Mucosa of stomach (tissue), 1 donor: ENCODE measurements at regions not wholly inside any gene's neighbourhood (a gene's known extent, or its start where the extent isn't known, plus 50 kb on each side); places are given as distances from the start of the nearest gene placed in this dataset.
A peak's percentile ranks its signal among the peaks of the same experiment; 100 is the strongest.

Experiments used
- H3K27me3 ChIP-seq: one replicate; pipeline ENCODE4 v1.7.0; 2013; ENCODE audit warnings: mild to moderate bottlenecking, low read length; ENCODE audit not compliant: control insufficient read depth, insufficient read depth
- H3K36me3 ChIP-seq: one replicate; pipeline ENCODE4 v1.7.0; 2013; ENCODE audit warnings: low read length; ENCODE audit not compliant: control insufficient read depth, insufficient read depth
- H3K4me1 ChIP-seq: one replicate; pipeline ENCODE4 v1.7.0; 2013; ENCODE audit warnings: mild to moderate bottlenecking, low read length; ENCODE audit not compliant: control insufficient read depth, insufficient read depth
- H3K4me3 ChIP-seq: one replicate; pipeline ENCODE4 v1.7.0; 2013; ENCODE audit warnings: low read length
- H3K9ac ChIP-seq: one replicate; pipeline ENCODE4 v1.7.0; 2013; ENCODE audit warnings: mild to moderate bottlenecking, low read length, moderate library complexity
- H3K9me3 ChIP-seq: one replicate; pipeline ENCODE4 v1.7.0; 2013; ENCODE audit warnings: mild to moderate bottlenecking, low read length, moderate library complexity; ENCODE audit not compliant: control insufficient read depth
- donor health status: Pancreatic carcinoma.

GRCh38 chr18:31233621-31234275 lies 71.1 kb upstream of the DSC1 start:
- no peaks in the 10 kb centered on the region for H3K27me3 ChIP-seq
- H3K36me3 ChIP-seq, result no peaks in the 10 kb centered on the region
- peaks cover 10% of the 10 kb centered on the region for H3K4me1 ChIP-seq
- no peak overlapping the region for H3K4me3 ChIP-seq
- no peaks in the 10 kb centered on the region for H3K9me3 ChIP-seq
- H3K9ac ChIP-seq, result no peak overlapping the region

- Histone ChIP-seq H3K27me3 (no peaks in the 10 kb centered on the region), H3K9ac (no peak overlapping the region), H3K4me3 (no peak overlapping the region), H3K4me1 (peaks cover 10% of the 10 kb centered on the region), H3K36me3 (no peaks in the 10 kb centered on the region), H3K9me3 (no peaks in the 10 kb centered on the region)
Measured at GRCh38 chr18:31235856-31236255, 73.2 kb upstream of the DSC1 start.

- Histone ChIP-seq H3K9me3 (no peaks in the 10 kb centered on the region), H3K9ac (no peak overlapping the region), H3K4me1 (peaks cover 18% of the 10 kb centered on the region), H3K4me3 (no peak overlapping the region), H3K36me3 (no peaks in the 10 kb centered on the region), H3K27me3 (no peaks in the 10 kb centered on the region)
Measured at GRCh38 chr18:31237142-31237541, 74.5 kb upstream of the DSC1 start.

- H3K4me1 ChIP-seq, result peaks cover 40% of the 10 kb centered on the region
- no peak overlapping the region for H3K4me3 ChIP-seq
- no peaks in the 10 kb centered on the region for H3K27me3 ChIP-seq
- no peaks in the 10 kb centered on the region for H3K9me3 ChIP-seq
- no peak overlapping the region for H3K9ac ChIP-seq
- H3K36me3 ChIP-seq, result no peaks in the 10 kb centered on the region
Measured at GRCh38 chr18:31241425-31241824, 76.5 kb upstream of the DSG1 start.

GRCh38 chr18:31241900-31242409 lies 76.0 kb upstream of the DSG1 start:
- no peaks in the 10 kb centered on the region for H3K36me3 ChIP-seq
- peaks cover 40% of the 10 kb centered on the region for H3K4me1 ChIP-seq
- no peaks in the 10 kb centered on the region for H3K9me3 ChIP-seq
- H3K4me3 ChIP-seq, result no peak overlapping the region
- no peak overlapping the region for H3K9ac ChIP-seq
- H3K27me3 ChIP-seq, result no peaks in the 10 kb centered on the region

GRCh38 chr18:31243740-31244512 lies 74.0 kb upstream of the DSG1 start:
- no peak overlapping the region for H3K4me3 ChIP-seq
- H3K9me3 ChIP-seq, result no peaks in the 10 kb centered on the region
- H3K4me1 ChIP-seq, result peaks cover 40% of the 10 kb centered on the region
- H3K27me3 ChIP-seq, result no peaks in the 10 kb centered on the region
- no peaks in the 10 kb centered on the region for H3K36me3 ChIP-seq
- no peak overlapping the region for H3K9ac ChIP-seq

- H3K27me3 ChIP-seq, result no peaks in the 10 kb centered on the region
- no peak overlapping the region for H3K4me3 ChIP-seq
- no peaks in the 10 kb centered on the region for H3K9me3 ChIP-seq
- peak overlapping the region; percentile 41 for H3K9ac ChIP-seq
- H3K36me3 ChIP-seq, result no peaks in the 10 kb centered on the region
- H3K4me1 ChIP-seq, result peaks cover 40% of the 10 kb centered on the region
Measured at GRCh38 chr18:31244771-31245394, 73.1 kb upstream of the DSG1 start.

GRCh38 chr18:31245820-31246219 lies 72.1 kb upstream of the DSG1 start:
- Histone ChIP-seq H3K36me3 (no peaks in the 10 kb centered on the region), H3K4me1 (peaks cover 40% of the 10 kb centered on the region), H3K9me3 (no peaks in the 10 kb centered on the region), H3K4me3 (no peak overlapping the region), H3K9ac (no peak overlapping the region), H3K27me3 (no peaks in the 10 kb centered on the region)

- no peaks in the 10 kb centered on the region for H3K36me3 ChIP-seq
- H3K4me1 ChIP-seq, result peaks cover 35% of the 10 kb centered on the region
- no peak overlapping the region for H3K4me3 ChIP-seq
- H3K9me3 ChIP-seq, result no peaks in the 10 kb centered on the region
- no peak overlapping the region for H3K9ac ChIP-seq
- no peaks in the 10 kb centered on the region for H3K27me3 ChIP-seq
Measured at GRCh38 chr18:31246460-31246859, 71.5 kb upstream of the DSG1 start.

GRCh38 chr18:31247574-31248199 lies 70.3 kb upstream of the DSG1 start:
- Histone ChIP-seq H3K9me3 (no peaks in the 10 kb centered on the region), H3K4me1 (peaks cover 25% of the 10 kb centered on the region), H3K27me3 (no peaks in the 10 kb centered on the region), H3K4me3 (no peak overlapping the region), H3K36me3 (no peaks in the 10 kb centered on the region), H3K9ac (no peak overlapping the region)

GRCh38 chr18:31248783-31249521 lies 69.0 kb upstream of the DSG1 start:
- Histone ChIP-seq H3K36me3 (no peaks in the 10 kb centered on the region), H3K9ac (no peak overlapping the region), H3K9me3 (no peaks in the 10 kb centered on the region), H3K27me3 (no peaks in the 10 kb centered on the region), H3K4me3 (no peak overlapping the region), H3K4me1 (peaks cover 15% of the 10 kb centered on the region)
